RPMI8226 (cell line): ENCODE measurements at regions not wholly inside any gene's neighbourhood (a gene's known extent, or its start where the extent isn't known, plus 50 kb on each side); places are given as distances from the start of the nearest gene placed in this dataset.

Source experiments
- DNase-seq: peaks from one replicate; pipeline ENCODE4 v3.0.0-alpha.2; 2015

- no peak for DNase-seq
Observed at GRCh38 chr13:85535316-85536084, 263.7 kb downstream of the SLITRK6 start.

GRCh38 chr13:85533911-85534310 is 265.3 kb downstream of the SLITRK6 start:
- DNase-seq: no peak

GRCh38 chr13:85529218-85529594 is 270.0 kb downstream of the SLITRK6 start:
- no peak for DNase-seq

- DNase-seq: no peak
Observed at GRCh38 chr13:85528491-85529217, 270.6 kb downstream of the SLITRK6 start.

- DNase-seq: no peak
Observed at GRCh38 chr13:85527316-85527715, 271.9 kb downstream of the SLITRK6 start.

GRCh38 chr13:85525411-85525810 is 273.8 kb downstream of the SLITRK6 start:
- no peak for DNase-seq

GRCh38 chr13:85521657-85522056 is 277.6 kb downstream of the SLITRK6 start:
- DNase-seq: no peak

- no peak for DNase-seq
Observed at GRCh38 chr13:85520445-85520844, 278.8 kb downstream of the SLITRK6 start.

GRCh38 chr13:85519363-85519762 is 279.9 kb downstream of the SLITRK6 start:
- DNase-seq: no peak

GRCh38 chr13:85512421-85512820 is 286.8 kb downstream of the SLITRK6 start:
- DNase-seq: no peak

GRCh38 chr13:85509512-85509911 is 289.7 kb downstream of the SLITRK6 start:
- DNase-seq: no peak

- DNase-seq: no peak
Observed at GRCh38 chr13:85508683-85509329, 290.4 kb downstream of the SLITRK6 start.

- DNase-seq: no peak
Observed at GRCh38 chr13:85503797-85504196, 295.4 kb downstream of the SLITRK6 start.

GRCh38 chr13:85501616-85502015 is 297.6 kb downstream of the SLITRK6 start:
- DNase-seq: no peak

GRCh38 chr13:85500696-85501256 is 298.4 kb downstream of the SLITRK6 start:
- DNase-seq: no peak

GRCh38 chr13:85498774-85499173 is 300.4 kb downstream of the SLITRK6 start:
- no peak for DNase-seq

- DNase-seq: no peak
Observed at GRCh38 chr13:85497652-85498051, 301.6 kb downstream of the SLITRK6 start.

GRCh38 chr13:85492283-85492682 is 306.9 kb downstream of the SLITRK6 start:
- no peak for DNase-seq

- DNase-seq: no peak
Observed at GRCh38 chr13:85486663-85487062, 312.6 kb downstream of the SLITRK6 start.

- no peak for DNase-seq
Observed at GRCh38 chr13:85473144-85473543, 326.1 kb downstream of the SLITRK6 start.

GRCh38 chr13:85469320-85469719 is 329.9 kb downstream of the SLITRK6 start:
- DNase-seq: no peak

- no peak for DNase-seq
Observed at GRCh38 chr13:85462792-85463425, 336.3 kb downstream of the SLITRK6 start.

GRCh38 chr13:85461621-85462020 is 337.6 kb downstream of the SLITRK6 start:
- no peak for DNase-seq
